Left colon (tissue), 2 donors: ENCODE measurements at regions not wholly inside any gene's neighbourhood (a gene's known extent, or its start where the extent isn't known, plus 50 kb on each side); places are given as distances from the start of the nearest gene placed in this dataset.

Source experiments
- ATAC-seq: fragments of 200-7000 bp; cut with Tn5 transposase; one replicate; pipeline ENCODE4 v1.9.1; 2020; ENCODE audit warnings: mild to moderate bottlenecking, moderate library complexity
- DNase-seq, 2 donors: peaks; one replicate each; pipeline ENCODE4 v3.0.0-alpha.2; 2020
- intact Hi-C, 2 donors: fragments of 100-400 bp; cut with DNase I in 1 of 2; cut with micrococcal nuclease in 1 of 2; formaldehyde crosslinking; loops; one replicate each; pipeline versions ENCODE4 v1.11.2 to v1.14.0; 2022; cut with DNase I, micrococcal nuclease
- donor health status: DM: no; HTN: no; CAD: no.
- donor health status: DM: yes; HTN: yes; CAD: no.

DNA sequence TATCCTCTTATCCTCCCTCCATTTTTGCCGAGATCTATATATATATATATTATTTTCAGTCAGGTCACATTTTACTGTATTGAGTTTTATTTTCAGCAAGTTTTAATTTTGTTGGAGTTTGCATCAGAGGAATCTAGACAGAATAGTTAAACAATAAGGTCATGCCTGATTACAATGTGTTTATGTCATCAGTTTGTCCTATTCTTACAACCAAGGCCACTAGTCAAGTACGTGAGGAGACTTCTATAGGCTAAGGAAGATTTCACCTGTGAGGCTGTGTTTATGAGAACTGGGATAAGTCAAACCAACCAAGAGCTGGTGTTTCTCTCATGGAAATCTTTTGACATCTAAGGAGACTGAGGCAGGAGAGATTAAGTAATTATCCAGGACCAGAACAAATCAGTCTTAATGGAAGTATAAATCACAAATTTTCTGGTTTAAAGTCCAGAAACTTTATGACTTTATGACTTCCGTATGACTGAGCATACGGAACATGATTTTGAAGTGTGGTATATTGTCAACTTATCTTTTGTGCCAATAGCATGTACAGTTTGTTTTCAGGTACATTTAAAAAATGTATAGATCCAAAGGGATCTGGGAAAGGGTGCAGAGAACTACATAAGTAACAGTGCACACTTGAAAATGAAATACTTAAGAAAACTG, 100.0 kb upstream of the DTNA start:
- DNase-seq, result no peak
- ATAC-seq, result peak; percentile 83
- intact Hi-C loops, result no loop called here

DNA sequence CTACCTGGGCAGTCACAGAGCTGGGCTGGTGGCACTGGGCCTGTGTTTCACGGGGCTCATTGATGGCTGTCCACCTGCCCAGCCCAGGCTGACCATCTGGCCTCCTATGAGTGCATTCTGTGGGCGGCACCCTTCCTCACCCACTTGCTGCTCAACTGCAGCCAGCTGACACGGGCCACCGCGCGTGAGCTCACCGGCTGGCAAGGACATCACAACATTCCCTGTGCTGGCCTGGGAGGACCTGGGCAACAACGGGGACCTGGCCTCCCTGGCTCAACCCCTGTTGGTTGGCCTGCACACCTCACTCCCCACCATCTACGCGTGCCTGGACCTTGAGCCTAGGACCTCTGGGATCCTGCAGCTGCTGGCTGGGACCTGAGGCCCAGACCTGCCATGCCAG, 98.2 kb upstream of the DTNA start:
- ATAC-seq (no peak), DNase-seq (no peak)
- intact Hi-C loops, result no loop called here

DNA sequence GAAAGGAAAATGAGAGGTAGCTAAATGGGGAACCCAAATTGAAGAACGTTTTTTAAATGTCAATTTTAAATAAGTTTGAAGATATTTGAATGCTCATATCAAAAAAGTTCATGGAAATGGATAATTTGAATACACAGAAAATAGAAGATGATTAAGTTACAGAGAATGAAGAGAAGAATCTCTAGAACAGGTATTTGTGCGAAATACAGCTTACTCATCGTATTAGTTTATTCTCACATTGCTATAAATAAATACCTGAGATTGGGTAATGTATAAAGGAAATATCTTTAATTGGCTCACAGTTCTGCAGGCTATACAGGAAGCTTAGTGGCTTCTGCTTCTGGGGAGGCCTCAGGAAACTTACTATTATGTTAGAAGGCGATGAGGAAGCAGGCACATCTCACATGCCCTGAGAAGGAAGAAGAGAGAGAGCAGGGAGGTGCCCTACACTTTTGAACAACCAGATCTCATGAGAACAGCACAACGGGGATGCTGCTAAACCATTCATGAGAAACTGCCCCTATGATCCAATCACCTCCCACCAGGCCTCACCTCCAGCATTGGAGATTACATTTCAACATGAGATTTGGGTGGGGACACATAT, 89.7 kb upstream of the DTNA start:
- intact Hi-C loops, result no loop called here
- DNase-seq (no peak), ATAC-seq (no peak)

DNA sequence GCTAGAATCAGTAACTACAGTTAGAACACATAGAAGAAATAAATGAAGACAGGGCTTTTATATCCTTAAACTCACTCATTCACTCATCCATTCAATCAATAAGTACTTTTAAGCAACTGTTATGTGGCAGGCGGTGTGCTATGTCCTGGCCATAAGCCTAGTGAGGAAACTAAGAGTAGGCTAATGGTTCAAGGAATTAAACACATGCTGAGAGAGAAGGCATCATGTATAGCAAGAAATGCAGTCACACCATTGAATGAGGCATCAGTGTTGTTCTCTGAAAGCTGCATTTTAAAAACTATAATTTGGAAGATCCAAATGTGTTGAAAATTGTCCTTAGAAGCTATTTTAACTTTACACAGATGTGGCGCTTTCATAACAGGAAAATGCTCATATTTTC, 86.5 kb upstream of the DTNA start:
- ATAC-seq (no peak), DNase-seq (no peak)
- intact Hi-C loops, result no loop called here

DNA sequence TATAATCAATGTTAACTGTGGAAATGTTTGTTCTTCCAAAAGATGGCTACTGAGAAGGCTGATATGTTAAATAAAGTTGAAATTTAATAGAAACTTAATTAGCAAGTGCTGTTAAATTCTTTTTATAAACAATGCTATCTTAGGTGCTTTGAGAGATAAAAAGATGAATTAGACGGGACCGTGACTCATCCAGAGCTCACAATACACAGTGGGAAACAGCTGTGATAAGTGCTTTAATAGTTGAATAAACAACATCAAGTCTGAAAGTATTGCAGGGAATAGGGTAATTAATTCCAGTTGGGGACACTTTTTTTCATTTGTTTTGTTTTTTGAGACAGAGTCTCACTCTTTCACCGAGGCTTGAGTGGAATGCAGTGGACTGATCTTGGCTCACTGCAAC, 85.5 kb upstream of the DTNA start:
- no peak for DNase-seq
- ATAC-seq, result no peak
- intact Hi-C loops, result no loop called here

DNA sequence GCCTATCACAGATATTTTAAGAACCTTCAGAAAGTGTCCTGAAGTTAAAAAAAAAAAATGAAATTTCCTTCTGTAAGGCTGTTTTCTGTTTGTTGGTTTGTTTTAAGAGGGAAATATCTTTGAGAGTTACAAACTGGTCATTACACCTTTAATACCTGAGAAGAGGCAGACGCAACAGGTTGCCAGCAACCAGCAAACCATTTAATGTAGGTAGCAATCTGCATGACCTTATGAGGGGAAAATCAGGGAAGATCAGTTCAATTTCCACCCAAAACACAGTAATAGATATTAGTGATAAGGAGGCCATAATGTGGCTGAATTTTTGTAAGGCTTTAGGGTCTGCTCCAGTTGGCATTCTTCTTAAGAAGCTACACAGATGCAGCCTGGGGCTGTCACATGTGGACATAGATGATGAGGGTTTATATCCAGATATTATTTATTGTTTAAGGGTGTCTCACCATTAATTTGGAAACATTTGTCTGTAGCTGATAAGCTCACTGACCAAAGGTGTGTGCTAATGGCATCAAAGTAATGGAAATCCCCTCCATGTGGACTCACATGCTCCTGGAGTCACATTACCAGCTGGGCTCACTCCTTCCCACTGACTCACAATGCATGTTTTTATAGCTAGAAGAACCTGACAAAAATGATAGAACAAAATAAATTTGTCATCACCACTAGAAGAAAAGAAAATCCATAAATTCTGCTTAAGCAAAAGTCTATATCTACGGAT, 83.5 kb upstream of the DTNA start:
- intact Hi-C loops, result no loop called here
- ATAC-seq, result no peak
- DNase-seq, result no peak

DNA sequence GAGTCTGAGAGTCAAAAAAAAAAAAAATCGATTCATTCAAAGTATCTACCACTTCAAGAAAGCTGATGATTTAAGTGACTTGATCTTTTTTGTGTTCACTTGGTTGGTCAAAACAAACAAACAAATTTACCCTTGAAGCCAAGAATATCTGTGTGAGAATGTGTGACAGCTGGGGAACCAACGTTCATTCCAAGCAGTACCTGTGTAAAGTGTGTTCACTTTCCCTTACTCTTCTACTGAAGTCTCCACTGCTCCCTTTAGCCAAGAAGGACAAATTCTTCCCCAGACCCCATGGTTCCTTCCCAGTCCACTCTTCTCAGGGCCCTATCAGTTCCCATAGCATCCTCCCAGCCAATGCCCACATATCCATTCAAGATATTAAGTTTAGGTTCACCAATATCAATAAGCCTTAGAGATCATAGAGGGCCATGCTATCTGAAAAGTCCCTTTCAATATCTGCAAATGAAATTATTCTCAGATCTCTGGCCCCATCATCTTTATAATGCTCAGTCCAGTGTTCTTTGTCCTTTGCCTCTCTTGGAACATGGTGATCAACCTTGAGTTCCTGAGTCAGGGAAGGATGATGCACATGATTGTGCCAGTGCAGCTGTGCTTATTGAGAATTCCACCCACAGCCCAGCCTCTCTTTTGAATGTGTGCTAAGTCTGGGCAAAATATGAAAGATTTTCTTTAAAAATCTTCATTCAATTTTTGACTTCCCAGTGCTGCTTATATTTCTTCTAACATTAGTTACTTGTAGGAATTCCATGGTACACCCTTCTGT, 82.8 kb upstream of the DTNA start:
- intact Hi-C loops, result no loop called here
- ATAC-seq (no peak), DNase-seq (no peak)

DNA sequence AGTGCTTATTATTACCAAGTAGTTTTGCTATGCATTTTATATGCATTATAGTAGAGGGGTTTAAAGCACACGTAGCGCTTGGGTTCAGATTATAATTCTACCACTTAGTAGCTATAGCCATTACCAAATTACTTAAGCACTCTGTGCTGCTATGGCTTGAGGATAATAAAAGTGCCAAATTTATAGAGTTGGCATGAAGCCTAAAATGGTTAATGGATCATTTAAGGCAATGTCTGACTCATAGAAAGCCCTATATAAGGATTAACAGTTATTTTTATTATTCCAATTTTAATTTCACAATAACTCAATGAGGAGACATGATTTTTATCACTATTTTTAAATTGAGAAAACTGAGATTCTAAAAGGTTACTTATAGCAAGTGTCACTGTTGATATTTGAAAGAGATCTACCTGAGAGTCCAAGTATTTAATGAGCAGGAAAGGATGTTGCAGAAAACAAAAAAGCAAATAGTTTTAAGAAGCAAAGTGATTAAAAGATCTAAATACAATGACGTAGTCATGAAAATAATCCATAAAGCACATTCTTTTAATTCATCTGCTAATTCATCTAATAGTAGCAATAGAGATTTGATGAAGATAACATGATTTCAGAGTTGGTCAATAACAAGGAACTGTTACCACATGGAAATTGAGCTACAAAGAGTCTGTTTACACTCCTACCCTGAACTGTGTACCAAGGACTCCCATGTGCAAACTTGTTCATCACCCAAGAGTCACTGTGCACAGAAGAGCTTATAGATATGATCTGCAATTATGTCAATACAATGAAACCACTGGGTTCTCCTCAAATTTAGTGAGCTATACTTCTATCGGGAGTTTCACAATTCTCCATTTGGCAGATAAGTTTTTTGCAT, 78.8 kb upstream of the DTNA start:
- DNase-seq (no peak), ATAC-seq (no peak)
- intact Hi-C loops, result no loop called here

DNA sequence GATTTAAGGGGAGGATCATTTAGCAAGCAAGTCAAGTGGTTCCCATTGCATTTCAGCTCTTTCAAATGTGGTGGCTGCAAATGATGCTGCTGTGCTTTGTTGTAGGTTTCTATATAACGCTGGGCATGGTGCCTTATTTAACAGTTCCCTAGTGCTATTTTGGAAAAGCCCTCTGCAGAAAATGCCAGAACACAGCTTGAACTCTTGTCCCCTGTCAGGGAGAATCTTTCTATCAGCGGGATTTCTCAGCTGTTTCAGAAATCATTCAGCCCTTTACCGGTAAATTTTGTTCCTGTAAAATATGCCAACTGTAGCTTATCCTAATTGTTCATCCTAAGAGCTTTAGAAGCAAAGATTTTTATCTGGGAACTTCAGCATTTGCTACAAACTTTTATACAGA, 77.8 kb upstream of the DTNA start:
- ATAC-seq (no peak), DNase-seq (no peak)
- intact Hi-C loops, result no loop called here

DNA sequence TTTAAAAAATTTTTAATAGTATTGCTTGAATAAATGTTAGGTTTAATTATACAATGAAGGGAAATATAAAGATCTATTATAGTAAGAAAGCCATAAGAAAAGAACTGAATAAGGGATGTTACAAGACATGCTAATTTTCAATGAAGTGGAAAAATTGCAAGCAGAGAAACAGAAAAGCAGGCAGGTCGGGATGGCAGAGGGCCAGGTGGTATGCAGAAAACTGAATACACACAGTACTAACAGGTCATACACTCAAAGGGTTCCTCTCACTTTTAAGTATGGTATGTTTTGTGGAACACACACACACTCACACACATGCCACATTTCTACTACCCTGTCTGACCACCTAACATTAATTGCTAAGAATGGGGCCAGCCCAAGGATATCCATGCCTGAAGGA, 76.7 kb upstream of the DTNA start:
- ATAC-seq, result no peak
- intact Hi-C loops, result no loop called here
- DNase-seq, result no peak

DNA sequence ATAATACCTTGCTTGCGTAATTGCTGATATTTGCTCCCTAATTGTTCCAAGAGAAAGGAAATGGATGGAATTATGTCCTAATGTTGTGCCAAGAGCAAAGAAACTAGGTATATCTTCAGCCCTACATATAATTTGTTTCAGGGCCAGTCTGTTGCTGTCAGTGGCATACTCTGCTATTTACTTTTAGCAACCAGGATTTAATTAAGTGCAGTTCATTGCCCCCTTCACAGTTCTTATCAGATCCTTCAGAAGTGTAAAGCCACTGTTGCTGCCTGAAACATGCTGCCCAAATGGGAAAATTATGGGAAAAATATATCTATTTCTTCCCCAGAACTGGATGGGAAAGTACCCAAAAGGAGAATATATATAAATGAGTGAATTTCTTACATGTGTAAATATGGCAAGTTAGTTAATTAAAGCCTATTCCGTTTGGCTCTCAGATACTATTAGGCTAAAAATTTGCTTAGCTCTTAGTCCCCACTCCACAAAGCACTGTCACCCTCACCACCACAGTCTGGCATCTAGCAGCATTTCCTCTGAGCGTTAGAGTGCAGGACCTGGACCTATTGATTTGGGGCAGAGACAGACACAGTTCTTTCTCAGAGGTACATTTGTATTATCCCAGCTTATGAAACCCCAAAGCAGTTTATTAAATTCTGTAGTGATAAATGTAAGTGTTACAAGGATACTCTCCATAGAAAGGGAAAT, 72.8 kb upstream of the DTNA start:
- intact Hi-C loops, result no loop called here
- ATAC-seq (no peak), DNase-seq (no peak)

DNA sequence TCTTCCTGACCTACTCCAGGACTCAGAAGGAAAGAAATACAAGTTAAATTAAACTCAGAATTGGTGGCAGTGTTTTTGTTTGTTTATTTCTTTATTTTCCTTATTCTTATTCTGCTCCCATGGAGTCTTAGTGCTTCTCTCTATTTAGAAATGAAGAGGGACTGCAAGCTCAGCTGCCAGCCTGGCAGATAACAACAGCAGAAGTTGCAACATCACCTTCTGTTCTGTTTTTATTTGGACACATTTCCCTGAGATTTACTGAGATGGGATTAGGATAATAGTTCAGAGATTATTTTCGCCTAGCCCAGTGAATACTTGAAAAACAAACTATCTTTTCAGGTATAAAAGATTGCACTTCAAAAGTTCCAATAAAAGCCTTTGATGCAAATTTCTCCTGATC, 70.4 kb upstream of the DTNA start:
- intact Hi-C loops, result no loop called here
- no peak for DNase-seq
- no peak for ATAC-seq

DNA sequence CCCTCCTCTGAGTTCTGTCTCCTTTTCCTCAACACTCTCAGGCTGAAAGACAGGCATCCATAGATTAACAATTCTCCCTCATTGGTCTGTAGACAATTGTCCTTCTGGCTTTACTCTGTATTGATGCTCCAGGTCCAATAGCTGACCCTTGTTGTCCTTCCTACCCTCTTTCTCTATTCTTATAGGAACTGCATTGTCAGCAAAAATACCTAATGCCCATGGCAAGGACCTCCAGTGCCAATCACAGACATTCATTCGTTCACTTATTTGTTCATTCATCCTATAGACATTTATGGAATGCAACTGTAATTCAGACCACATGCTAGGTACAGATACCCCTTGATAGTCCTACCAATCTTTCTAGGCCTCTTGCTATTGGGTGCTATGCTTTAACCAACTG, 69.8 kb upstream of the DTNA start:
- intact Hi-C loops, result no loop called here
- no peak for ATAC-seq
- DNase-seq, result no peak

DNA sequence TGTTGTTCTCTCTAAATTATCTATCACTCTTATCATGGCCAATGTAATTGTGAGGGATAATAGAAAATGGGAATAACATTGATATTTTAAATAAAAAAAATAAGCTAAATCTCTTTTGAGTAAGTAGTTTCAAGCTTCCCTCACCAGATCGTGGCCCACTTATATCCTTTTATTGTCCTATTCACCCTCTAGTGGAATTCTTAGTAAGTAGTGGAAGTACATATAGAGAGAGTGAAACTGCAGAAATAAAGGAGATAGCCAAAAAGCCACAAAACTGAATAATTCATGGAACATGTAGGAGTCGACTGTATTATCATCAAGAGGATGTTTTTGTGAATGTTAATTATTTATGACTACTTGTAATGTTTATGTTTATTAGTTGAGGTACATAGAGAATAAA, 66.1 kb upstream of the DTNA start:
- intact Hi-C loops, result no loop called here
- no peak for ATAC-seq
- DNase-seq, result no peak

DNA sequence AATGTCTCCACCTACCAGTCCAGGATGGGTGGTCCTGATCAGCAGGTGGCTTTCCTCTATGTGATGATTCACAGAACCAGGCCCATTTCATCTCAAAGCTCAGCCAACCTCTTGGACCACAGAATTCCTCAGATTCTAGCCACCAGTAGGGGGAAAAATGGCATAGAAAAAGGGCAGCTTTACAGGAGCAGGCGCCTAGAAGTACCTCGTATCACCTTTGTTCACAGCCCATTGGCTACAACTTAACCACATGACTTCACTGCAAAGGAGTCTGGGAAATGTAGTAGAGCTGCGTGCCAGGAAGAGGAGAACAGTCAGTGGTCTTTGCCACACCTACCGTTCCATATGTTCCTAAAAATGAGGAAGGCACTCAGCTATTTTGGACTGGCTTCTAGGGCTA, 62.8 kb upstream of the DTNA start:
- ATAC-seq (no peak), DNase-seq (no peak)
- intact Hi-C loops, result no loop called here

DNA sequence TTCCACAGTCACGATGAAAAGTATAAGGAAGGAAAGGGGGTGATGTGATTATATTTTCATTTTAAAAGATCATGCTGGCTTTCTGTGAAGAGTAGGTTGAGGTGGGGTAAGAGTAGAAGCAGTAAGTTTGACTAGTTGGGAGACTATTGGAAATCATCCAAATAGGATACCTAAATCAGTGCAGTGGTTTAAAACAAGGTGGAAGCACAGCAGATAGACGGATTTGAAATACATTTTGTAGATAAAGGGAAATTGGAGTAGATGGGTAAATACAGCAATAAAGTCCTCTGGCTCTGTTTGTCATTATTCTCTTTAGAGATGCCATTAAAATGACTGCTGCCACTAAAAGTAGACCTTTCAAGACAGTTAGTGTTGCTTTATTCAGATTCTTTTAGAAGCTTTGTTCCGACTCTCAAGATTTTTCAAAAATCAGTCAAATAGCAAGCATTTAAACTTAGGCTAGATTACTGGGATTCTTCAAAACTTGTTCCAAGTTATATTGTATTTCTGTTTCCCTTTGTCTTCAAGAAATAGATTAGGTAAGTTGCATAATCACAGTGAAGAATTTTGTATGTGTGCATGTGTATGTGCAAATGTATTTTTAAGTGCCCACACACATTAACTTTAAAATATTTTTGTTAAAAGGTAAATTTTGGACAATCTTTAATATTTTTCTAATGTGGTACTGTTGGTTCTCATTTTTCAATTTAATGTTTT, 61.7 kb upstream of the DTNA start:
- ATAC-seq (no peak), DNase-seq (no peak)
- intact Hi-C loops, result no loop called here

DNA sequence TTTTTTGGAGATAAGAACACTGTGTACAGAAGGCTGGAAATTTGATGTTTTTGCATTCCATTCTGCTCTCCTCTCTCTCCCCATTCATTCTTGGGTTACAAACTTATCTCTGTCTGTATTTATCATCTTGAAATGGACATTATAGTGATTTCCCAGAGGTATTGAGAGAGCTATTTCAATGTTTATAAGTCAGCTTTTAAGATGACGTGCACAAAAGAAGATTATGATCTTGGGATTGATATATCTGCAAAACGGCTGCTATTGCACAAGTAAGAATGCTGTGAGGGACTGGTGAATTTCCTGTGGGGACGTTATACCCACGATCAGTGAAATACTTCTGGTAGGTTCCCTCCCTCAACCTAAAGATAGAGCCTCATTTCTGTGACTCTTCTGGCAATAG, 61.0 kb upstream of the DTNA start:
- ATAC-seq (no peak), DNase-seq (no peak)
- intact Hi-C loops, result no loop called here

DNA sequence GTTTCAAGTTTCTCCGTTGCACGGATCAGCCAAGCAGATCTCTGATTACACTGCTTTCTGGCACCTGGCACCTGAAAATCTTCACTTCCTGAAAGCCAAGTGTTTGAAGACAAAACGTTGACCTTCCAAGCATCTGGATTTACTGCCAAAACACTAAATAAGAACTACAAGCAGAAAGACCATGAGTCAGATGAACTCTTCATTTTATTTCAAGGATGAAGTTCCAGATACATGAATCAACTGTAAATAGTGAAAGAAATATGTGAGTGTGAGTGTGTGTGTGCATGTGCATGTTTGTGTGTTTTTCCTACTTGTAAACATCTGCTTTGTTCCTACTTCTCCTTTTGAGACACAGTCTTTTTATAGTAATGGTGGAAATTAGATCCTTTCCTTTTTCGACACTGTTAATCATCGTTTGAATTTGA, 60.0 kb upstream of the DTNA start:
- DNase-seq, result no peak
- intact Hi-C loops, result no loop called here
- no peak for ATAC-seq
